ENCODE measurements at regions not wholly inside any gene's neighbourhood (a gene's known extent, or its start where the extent isn't known, plus 50 kb on each side); places are given as distances from the start of the nearest gene placed in this dataset.

- TF ChIP-seq CTCF (IDR thresholded peaks at IDR 0.05) (no peak), POLR2A (IDR thresholded peaks at IDR 0.05) (no peak)
Measured at GRCh38 chr7:57367171-57367570, 82.8 kb upstream of the ZNF716 start.

Data from body of pancreas (tissue), 4 donors.